NCI-H82 (cell line): ENCODE measurements at regions not wholly inside any gene's neighbourhood (a gene's known extent, or its start where the extent isn't known, plus 50 kb on each side); places are given as distances from the start of the nearest gene placed in this dataset.

Experiments
- DNase-seq: peaks from one replicate; lab custom pipeline; 2025; lab: John Stamatoyannopoulos, UW

- no peak for DNase-seq
These were observed 230.2 kb upstream of the CD96 start for GRCh38 chr3:111311709-111312235.

DNA sequence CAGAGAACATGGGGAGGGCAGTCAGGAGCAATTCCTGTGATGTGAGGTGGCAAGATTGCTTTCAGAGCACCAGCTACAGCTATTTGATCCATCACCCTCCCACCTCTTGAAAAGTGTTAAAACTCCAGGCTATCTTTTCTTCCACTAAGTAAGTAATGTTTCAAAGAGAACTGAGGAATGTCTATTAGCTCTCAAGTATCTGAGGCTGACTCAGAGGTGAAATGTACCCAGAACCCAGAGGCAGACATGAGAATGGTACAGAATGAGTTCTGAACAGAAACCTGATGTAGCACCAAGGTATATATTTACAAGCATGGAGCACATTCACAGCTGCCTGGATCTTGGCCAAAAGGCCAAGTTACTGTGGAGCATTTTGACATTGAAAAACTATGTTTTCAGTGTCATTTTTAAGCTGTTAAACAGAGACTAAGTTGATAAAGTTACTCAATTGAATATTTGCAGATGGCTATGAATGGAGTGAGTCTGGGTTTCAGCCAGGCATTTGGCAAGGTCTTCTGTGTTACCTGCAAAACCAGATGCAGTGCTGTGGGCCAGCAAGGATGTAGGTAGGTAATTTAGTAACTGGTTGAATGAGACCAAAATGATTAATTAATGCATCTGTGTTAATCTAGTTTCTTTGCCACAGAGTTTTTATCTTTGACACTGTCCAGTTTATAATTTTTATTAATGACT is 227.7 kb upstream of the CD96 start:
- no peak for DNase-seq

DNA sequence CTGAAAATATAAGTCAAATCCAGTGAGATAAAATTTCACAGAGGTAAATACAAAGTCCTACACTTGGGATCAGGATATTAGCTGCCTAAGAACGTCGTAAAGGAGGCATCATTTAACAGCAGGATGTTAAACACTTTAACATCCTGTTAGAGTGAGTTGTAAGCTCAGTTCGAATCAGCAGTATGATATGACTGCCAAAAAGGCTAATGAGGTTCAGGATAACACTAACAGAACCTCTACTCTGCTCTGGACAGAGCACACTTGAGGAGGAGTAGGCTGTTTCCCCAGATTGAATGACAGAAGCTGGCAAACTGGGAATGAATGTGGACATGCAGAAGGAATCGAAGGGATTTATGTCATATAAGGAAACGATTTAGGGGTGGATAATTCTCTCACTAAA is 227.1 kb upstream of the CD96 start:
- peak; percentile 26 for DNase-seq

DNA sequence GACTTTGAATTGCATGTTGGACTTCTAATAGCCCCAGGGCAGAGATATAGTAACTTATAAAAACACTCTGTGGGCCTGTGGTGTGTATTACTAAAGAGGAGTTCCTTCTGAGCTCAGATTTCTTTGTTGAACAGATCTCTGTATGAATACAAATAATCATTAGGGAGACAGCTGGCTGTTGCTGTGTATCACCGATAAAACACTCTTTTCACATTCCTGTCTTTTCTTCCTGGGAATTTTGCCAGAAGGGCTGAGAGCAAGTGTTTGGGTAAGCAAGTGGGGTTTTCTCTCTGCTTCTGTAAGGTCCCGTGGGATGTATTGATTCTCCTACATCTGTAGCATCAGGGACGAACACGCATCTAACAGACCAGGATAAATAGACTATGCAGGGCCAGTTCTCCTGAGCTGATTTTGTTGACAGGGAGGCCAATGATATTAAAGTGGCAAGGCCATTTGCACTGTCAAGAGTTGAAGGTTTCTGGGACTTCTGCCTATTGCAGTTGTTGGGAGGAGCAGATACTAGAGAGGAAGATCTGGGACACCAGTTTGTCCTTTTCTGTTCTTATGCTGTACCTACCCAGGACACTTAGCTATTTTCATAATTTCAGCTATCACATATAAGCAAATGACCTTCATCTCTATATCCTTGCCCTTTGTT is 225.9 kb upstream of the CD96 start:
- no peak for DNase-seq

- DNase-seq = no peak
These were observed 223.7 kb upstream of the CD96 start for GRCh38 chr3:111318289-111318688.

DNA sequence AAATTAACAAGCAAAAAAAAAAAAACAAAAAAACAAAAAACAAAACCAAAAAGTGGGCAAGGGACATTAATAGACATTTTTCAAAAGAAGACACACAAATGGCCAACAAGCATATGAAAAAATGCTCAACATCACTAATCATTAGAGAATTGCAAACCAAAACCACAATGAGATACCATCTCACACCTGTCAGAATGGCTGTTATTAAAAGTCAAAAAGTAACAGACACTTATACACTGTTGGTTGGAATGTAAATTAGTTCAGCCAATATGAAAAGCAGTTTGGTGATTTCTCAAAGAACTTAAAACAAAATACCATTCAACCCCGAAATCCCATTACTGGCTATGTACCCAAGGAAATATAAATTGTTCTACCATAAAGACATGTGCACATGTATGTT is 222.4 kb upstream of the CD96 start:
- DNase-seq = no peak

DNA sequence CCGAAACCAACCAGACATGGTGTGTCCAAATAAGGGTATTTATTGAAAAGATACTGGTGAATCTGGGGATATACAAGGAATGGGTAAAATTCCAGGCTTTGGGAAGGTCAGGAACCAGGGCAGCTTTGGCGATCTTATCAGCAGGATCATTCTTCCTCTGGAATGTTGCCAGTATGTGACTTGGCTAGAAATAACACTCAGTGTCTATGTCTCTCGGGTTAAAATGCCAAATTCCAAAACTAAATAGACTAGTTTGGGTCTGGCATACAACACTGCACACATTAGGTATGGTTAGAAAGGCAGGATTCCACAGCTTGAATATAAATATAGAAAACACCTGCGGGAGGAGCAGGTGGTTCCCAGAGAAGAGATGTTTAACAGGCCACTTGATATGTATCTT is 220.2 kb upstream of the CD96 start:
- DNase-seq = no peak

DNA sequence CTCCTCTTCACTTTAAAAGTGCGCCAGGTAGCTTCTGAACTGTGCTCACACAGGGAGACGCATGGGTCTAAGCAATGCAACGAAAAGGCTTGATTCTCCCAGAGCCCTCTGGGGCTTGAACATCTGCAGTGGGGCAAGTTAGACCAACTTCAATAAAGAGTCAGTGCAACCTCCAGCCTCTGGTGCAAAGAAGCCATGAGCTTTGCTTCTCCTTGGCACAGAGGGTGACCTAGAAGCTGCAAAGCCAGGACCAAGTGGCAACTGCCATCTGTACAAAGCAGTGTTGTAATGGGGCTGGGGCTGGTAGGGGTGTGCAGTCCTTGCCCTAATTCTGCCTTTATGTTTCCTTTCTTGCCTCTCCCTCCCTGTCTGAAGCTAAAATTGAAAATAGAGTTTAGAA is 219.0 kb upstream of the CD96 start:
- DNase-seq = no peak

DNA sequence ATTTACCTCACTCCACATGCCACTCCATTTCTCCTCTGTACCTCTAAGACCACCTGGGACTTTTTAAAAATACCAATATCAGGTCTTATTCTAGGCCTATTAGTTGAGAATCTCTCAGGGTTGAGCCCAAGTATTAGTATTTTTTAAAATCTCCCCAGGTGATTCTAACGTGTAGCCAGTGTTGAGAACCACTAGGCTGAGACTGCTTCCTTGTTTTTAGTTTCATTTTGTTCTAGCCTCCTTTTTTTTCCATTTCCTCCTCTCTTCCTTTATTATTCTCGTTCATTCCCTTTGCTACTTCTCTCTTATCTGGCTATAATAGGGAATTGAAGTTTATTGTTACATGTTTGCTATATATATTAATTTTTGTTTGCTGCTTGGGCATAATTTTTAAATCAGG is 217.8 kb upstream of the CD96 start:
- no peak for DNase-seq

DNA sequence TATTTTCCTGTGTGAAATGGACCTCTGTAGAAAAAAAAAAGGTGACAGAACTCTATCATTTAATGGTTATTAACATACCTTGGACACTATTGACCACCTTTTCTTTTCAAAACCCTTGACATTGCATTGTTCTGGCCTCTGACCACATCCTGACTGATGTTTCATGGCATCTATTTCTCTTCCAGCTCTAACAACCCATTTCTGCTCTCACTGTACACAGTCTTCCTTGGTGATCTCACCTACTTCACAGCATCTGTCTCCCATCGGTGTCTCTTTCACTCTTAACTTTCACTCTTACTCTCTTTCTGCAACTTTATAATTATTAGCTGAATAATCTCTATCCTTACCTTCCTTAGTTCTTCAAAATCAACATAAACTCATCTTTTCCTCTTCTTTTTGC is 217.4 kb upstream of the CD96 start:
- no peak for DNase-seq

DNA sequence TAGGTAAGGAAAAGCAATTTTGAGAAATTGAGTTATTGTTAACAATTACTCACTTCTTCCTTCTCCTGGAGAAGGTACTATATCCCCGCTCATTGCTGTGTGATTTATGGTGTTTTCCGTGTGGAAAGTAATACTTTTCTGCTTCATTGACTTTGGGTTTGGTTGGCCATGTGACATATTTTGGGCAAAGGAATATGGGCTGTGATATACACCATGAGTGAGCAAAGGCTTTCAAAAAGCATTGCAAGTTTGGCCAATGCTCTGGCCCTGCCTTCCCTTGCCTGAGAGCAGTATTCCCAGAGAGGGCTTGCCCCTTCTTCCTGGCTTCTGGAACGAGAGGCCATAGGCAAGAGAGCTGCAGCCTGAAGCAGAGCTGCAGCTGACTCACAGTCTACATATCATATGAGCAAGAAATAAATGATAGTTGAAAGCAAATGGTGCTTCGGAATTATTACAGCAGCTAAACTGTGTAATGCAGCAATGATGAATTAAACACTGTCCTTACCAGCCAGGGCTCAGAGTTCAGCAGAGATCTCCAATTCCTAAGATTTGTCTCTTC is 216.8 kb upstream of the CD96 start:
- no peak for DNase-seq

GRCh38 chr3:111326144-111326995 is 215.6 kb upstream of the CD96 start:
- DNase-seq = no peak

DNA sequence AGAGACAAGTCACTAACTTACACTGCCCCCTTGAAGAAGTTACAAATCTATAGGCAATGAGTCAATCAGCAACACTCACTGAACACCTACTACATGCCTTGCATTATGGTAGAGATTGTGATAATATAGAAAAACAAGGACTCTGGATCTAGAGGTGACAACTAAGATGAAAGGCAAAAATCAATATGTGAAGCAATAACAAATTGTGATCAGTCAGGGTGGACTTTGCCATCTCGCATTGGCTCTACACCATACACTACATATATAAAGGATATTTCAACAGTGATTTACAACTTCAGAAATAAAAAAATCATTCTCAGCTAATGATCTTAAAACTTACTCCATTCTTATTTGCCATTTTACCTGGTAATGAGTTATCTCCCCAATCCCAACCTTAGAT is 210.7 kb upstream of the CD96 start:
- no peak for DNase-seq

DNA sequence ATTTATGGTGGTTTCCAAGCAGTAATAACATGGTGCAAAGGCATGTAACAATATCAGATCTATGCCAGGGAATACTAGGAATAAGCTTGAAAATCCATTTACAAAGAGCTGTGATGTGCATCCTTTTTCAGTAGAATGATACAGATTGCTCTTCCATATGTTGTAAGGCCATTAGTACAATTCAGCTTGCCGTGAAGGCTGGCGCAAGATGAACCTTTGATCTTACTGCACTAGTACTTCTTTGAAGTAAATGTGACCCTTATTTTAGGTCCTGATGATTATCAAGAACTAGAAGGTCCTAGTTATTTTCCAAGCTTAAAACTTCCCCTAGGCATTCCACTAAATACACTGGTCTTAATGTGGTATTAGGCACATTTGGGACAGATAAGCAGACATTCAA is 210.1 kb upstream of the CD96 start:
- DNase-seq = no peak

DNA sequence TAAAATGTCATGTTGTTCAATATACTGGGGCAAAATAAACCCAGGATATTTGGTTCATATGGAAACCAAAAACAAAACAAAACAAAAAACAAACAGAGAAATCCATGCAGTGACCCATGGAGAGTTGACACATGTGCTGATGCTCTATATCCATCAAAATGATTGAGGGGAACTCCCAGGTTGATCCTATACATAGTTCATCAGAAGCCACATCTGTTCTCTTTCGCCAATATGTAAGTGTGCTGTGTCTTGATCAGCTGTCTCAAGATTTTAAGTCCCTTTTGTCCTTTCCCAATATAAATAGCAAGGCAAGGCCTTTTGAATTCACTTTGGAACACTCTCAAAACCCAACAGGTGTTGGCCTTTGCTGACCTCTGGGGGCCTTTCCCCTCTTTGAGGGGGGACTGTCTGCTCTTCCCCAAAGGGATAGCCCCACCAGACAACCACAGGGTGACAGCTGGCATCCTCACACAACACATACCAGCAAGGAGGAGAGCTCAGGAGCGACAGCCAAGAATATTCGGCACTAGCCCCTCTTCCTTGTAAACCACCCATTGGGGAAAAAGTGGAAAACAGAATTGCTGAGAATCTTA is 209.4 kb upstream of the CD96 start:
- DNase-seq = peak; percentile 79

DNA sequence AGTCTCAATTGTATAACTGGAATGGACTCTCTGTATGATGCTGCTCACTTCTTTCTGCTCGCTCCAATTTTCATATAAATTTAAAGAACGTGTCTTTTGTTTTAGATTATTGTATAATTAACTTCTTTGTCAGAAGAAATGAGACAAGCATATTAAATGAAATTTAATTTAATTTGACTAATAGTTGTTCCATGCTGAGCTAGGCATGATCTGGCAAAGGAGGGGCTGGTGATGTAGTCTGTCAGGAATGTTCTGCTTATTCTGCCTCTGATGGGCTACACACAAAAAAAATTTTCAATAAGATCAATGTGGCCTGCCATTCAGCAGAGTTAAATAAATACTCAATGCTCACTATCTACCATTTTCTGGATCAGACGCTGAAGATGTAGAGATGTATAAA is 208.4 kb upstream of the CD96 start:
- DNase-seq = no peak

GRCh38 chr3:111335512-111336303 is 206.3 kb upstream of the CD96 start:
- no peak for DNase-seq

- DNase-seq = no peak
These were observed 205.5 kb upstream of the CD96 start for GRCh38 chr3:111336511-111336910.

DNA sequence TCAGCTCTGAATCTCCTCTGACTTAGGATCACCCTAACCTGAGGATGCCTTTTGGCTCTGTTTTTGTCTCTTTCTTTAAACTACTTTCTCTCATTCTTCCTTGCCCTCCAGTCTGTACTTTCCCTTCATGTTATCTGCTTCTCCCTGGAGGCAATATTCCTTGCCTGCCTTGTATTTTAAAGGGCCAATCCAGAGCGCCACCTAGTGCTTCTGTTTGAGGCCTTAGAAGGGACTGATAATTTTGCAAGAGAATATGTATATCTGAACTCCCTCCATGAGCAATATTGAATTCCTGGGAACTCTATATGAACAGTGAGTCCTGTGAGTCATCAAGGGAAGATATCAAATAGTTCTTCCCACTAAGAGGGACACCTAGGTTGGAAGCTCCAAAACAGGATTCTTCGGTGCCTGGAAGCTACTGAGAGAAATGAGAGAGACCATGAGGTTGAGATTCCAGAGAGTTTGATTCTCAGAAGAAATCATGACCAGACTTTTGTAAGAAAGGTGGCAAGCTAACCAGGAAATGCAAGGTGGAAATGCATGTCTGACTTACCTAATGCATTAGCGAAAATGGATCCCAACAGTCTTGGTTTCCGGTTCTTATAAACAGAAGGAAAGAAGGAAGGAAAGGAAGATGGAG is 203.8 kb upstream of the CD96 start:
- DNase-seq = peak; percentile 80

DNA sequence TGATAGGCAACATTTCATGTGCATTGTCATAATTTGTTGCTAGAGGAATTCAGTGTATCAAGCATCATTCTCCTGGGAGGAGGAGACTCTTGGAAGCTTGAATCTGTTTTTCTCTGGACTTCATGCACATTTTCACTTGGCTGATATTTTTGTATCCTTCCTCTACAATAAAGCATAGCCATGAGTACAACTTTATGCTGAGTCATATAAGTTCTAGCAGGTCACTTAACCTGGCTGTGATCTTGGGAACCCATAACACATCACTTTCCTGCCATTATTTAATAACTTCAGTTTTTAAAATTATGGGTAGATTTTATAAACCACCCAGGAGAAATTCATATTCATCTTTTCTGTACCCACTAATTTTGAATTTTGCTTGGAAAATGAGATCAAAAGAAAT is 203.0 kb upstream of the CD96 start:
- DNase-seq = no peak

DNA sequence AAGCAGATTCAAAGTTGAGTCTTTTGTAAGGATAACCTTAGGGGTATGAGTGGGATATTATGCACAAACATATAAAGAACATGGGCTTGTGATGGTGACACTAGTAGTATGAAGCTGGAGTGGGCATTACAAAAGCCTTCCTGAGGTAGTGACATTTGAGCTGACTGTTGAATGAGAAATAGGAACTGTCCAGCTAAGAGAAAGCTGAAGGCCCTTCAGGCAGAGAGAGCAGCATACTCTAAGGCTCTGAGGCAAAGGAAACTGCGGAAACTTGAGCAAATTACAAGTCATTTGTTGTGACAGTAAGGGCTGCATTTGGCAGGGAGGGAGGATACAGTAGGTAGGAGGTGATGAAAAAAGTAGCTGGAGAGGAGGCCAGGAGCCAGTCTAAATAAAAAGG is 190.7 kb upstream of the CD96 start:
- DNase-seq = no peak
